ENCODE measurements at regions not wholly inside any gene's neighbourhood (a gene's known extent, or its start where the extent isn't known, plus 50 kb on each side); places are given as distances from the start of the nearest gene placed in this dataset.

GRCh38 chr7:155190688-155191087 lies 107.0 kb upstream of the INSIG1 start:
- TF ChIP-seq CTCF (conservative IDR thresholded peaks at IDR 0.05): peak; percentile 98
- TF ChIP-seq EZH2 (IDR thresholded peaks at IDR 0.05; ENCODE audit: low read depth): no peak
